ENCODE measurements at regions not wholly inside any gene's neighbourhood (a gene's known extent, or its start where the extent isn't known, plus 50 kb on each side); places are given as distances from the start of the nearest gene placed in this dataset.
"Not testable (repeated sequence)": the region's sequence is repeated elsewhere in the genome, so short reads cannot be mapped to it uniquely, and the experiment has no call there.

- DNase-seq (ENCODE audit: extremely low spot score): peak; percentile 18
- POLR2A ChIA-PET, CTCF ChIA-PET: not testable (repeated sequence)
Measured at GRCh38 chr4:49510238-49510637, 524.2 kb downstream of the CWH43 start.

- POLR2A ChIA-PET: not testable (repeated sequence)
Measured at GRCh38 chr4:49511353-49511752, 525.3 kb downstream of the CWH43 start.

GRCh38 chr4:49511881-49512491 lies 525.9 kb downstream of the CWH43 start:
- POLR2A ChIA-PET: not testable (repeated sequence)
- peak; percentile 8 for DNase-seq (ENCODE audit: extremely low spot score)

More at GRCh38 chr4:49511353-49511752, 525.3 kb downstream of the CWH43 start:
- CTCF ChIA-PET; DNase-seq (ENCODE audit: extremely low spot score): not testable (repeated sequence)
- peak; percentile 40; the same call in 1 of the 2 replicates for TF ChIP-seq NFRKB (IDR thresholded peaks at IDR 0.05)

GRCh38 chr4:49512641-49513545 lies 526.8 kb downstream of the CWH43 start:
- POLR2A ChIA-PET, CTCF ChIA-PET: not testable (repeated sequence)

More at GRCh38 chr4:49511881-49512491, 525.9 kb downstream of the CWH43 start:
- CTCF ChIA-PET: not testable (repeated sequence)

GRCh38 chr4:49513546-49514115 lies 527.6 kb downstream of the CWH43 start:
- CTCF ChIA-PET; POLR2A ChIA-PET; DNase-seq (ENCODE audit: extremely low spot score): not testable (repeated sequence)

More at GRCh38 chr4:49512641-49513545, 526.8 kb downstream of the CWH43 start:
- DNase-seq (ENCODE audit: extremely low spot score): not testable (repeated sequence)

GRCh38 chr4:49514171-49514699 lies 528.2 kb downstream of the CWH43 start:
- DNase-seq (ENCODE audit: extremely low spot score); CTCF ChIA-PET; POLR2A ChIA-PET: not testable (repeated sequence)

GRCh38 chr4:49514841-49515240 lies 528.8 kb downstream of the CWH43 start:
- POLR2A ChIA-PET; DNase-seq (ENCODE audit: extremely low spot score); CTCF ChIA-PET: not testable (repeated sequence)

- POLR2A ChIA-PET; CTCF ChIA-PET; DNase-seq (ENCODE audit: extremely low spot score): not testable (repeated sequence)
Measured at GRCh38 chr4:49515241-49515640, 529.2 kb downstream of the CWH43 start.

GRCh38 chr4:49516096-49516495 lies 530.0 kb downstream of the CWH43 start:
- DNase-seq (ENCODE audit: extremely low spot score); POLR2A ChIA-PET; CTCF ChIA-PET: not testable (repeated sequence)

- POLR2A ChIA-PET: no interaction called here
- TF ChIP-seq ELF4 (IDR thresholded peaks at IDR 0.05): no peak
- TF ChIP-seq SP1 (IDR thresholded peaks at IDR 0.05): no peak
- no peak for TF ChIP-seq LEF1 (IDR thresholded peaks at IDR 0.05; ENCODE audit: borderline replicate concordance)
- TF ChIP-seq FOXM1 (IDR thresholded peaks at IDR 0.05; ENCODE audit: borderline replicate concordance): no peak
- TF ChIP-seq FOXK2 (IDR thresholded peaks at IDR 0.05): no peak
- TF ChIP-seq HDGF (IDR thresholded peaks at IDR 0.05; ENCODE audit: borderline replicate concordance): no peak
- TF ChIP-seq CTBP1 (IDR thresholded peaks at IDR 0.05; ENCODE audit: borderline replicate concordance): no peak
- no peak for TF ChIP-seq SUZ12 (IDR thresholded peaks at IDR 0.05)
- TF ChIP-seq ARNT (IDR thresholded peaks at IDR 0.05): no peak
- no peak for TF ChIP-seq NFRKB (IDR thresholded peaks at IDR 0.05)
- no peak for TF ChIP-seq ZNF384 (IDR thresholded peaks at IDR 0.05)
- no peak for TF ChIP-seq BHLHE40 (IDR thresholded peaks at IDR 0.05; ENCODE audit: borderline replicate concordance)
- TF ChIP-seq TARDBP (IDR thresholded peaks at IDR 0.05): no peak
- no peak for TF ChIP-seq PKNOX1 (IDR thresholded peaks at IDR 0.05)
- no peak for TF ChIP-seq L3MBTL2 (conservative IDR thresholded peaks at IDR 0.05)
- CTCF ChIA-PET: no interaction called here
- no peak for DNase-seq (ENCODE audit: extremely low spot score)
Measured at GRCh38 chr4:49516796-49517195, 530.7 kb downstream of the CWH43 start.

GRCh38 chr4:49517485-49518205 lies 531.6 kb downstream of the CWH43 start:
- POLR2A ChIA-PET; DNase-seq (ENCODE audit: extremely low spot score); CTCF ChIA-PET: not testable (repeated sequence)

- POLR2A ChIA-PET; CTCF ChIA-PET; DNase-seq (ENCODE audit: extremely low spot score): not testable (repeated sequence)
Measured at GRCh38 chr4:49519150-49520035, 533.3 kb downstream of the CWH43 start.

Data from HEK293T (cell line).